Tibial nerve (tissue), 3 donors: ENCODE measurements at regions not wholly inside any gene's neighbourhood (a gene's known extent, or its start where the extent isn't known, plus 50 kb on each side); places are given as distances from the start of the nearest gene placed in this dataset.
"Not testable (repeated sequence)": the region's sequence is repeated elsewhere in the genome, so short reads cannot be mapped to it uniquely, and the experiment has no call there.

ENCODE experiments used
- POLR2A ChIP-seq, 2 donors: fragments of 450-650 bp; IDR thresholded peaks; one replicate each; pipeline ENCODE4 v1.6.1; 2017; ENCODE audit warnings: antibody characterized with exemption in 2 of 2, mild to moderate bottlenecking in 2 of 2, moderate library complexity in 2 of 2
- TF ChIP-seq, protein P1 (sequence below), 5 experiments: fragments of 200-600 bp in 3 of 5; fragments of 450-650 bp in 2 of 5; sonication (generic) in 3 of 5; IDR thresholded peaks; one replicate each; pipeline ENCODE4 v1.5.1; 2016 to 2019; ENCODE audit warnings: antibody characterized with exemption in 5 of 5, mild to moderate bottlenecking in 3 of 5, moderate library complexity in 2 of 5

DNA sequence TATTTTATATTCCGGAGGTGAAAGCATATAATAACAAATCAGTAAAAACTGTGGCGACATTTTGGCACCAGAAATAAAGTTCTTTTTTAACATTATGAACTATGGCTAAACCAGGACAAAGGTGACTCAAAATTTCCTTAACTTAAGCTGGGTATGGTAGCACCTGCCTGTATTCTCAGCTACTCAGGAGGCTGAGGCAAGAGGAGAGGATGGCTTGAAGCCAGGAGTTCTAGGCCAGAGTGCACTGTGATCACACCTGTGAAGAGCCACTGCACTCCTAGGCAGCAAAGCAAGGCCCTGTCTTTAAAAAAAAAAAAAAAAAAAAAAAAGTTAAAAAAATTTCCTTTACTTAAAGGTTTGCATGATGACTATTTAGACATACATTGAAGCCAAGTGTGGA, 63.0 kb upstream of the KIF2A start:
- TF ChIP-seq, protein P1, sequence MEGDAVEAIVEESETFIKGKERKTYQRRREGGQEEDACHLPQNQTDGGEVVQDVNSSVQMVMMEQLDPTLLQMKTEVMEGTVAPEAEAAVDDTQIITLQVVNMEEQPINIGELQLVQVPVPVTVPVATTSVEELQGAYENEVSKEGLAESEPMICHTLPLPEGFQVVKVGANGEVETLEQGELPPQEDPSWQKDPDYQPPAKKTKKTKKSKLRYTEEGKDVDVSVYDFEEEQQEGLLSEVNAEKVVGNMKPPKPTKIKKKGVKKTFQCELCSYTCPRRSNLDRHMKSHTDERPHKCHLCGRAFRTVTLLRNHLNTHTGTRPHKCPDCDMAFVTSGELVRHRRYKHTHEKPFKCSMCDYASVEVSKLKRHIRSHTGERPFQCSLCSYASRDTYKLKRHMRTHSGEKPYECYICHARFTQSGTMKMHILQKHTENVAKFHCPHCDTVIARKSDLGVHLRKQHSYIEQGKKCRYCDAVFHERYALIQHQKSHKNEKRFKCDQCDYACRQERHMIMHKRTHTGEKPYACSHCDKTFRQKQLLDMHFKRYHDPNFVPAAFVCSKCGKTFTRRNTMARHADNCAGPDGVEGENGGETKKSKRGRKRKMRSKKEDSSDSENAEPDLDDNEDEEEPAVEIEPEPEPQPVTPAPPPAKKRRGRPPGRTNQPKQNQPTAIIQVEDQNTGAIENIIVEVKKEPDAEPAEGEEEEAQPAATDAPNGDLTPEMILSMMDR (IDR thresholded peaks at IDR 0.05): not testable (repeated sequence)
- TF ChIP-seq POLR2A (IDR thresholded peaks at IDR 0.05): not testable (repeated sequence)
